ENCODE measurements at regions not wholly inside any gene's neighbourhood (a gene's known extent, or its start where the extent isn't known, plus 50 kb on each side); places are given as distances from the start of the nearest gene placed in this dataset.
"Not testable (repeated sequence)": the region's sequence is repeated elsewhere in the genome, so short reads cannot be mapped to it uniquely, and the experiment has no call there.

GRCh38 chr20:24836041-24836533, 113.0 kb upstream of the CST7 start:
- no peak for DNase-seq (ENCODE audit: low spot score)

- no peak for DNase-seq (ENCODE audit: low spot score)
Observed at GRCh38 chr20:24836661-24837299, 112.3 kb upstream of the CST7 start.

DNA sequence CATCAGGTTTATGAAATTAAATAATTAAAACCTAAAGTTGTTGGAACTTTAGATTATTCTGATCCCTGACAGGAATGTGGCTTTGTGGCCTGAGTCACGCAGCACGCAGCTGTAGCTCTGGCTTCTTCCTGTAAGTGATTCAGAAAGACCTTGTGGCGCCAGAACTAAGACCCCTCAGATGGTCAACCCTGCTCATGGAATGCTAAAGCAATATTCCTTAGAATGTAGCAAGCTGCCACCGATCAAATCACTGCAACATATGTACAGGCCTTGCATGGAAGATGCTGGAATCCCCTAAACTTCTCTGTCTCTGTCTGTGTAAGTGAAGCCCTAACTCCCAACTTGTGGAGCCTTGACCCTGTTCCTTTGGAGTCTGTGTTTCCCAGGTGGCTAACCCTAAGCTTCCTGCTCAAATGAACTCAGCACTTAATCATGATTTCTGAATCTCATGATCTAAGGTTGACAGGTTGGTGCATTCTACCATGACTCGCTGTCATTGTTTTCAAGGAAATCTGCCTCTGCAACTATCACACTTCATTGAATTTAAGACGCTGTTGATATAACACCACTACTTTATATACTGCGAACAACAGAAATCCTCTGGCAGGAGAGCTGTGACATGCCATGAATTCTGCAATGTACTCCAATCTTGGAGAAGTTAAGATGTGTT, 111.2 kb upstream of the CST7 start:
- DNase-seq (ENCODE audit: low spot score): no peak

DNA sequence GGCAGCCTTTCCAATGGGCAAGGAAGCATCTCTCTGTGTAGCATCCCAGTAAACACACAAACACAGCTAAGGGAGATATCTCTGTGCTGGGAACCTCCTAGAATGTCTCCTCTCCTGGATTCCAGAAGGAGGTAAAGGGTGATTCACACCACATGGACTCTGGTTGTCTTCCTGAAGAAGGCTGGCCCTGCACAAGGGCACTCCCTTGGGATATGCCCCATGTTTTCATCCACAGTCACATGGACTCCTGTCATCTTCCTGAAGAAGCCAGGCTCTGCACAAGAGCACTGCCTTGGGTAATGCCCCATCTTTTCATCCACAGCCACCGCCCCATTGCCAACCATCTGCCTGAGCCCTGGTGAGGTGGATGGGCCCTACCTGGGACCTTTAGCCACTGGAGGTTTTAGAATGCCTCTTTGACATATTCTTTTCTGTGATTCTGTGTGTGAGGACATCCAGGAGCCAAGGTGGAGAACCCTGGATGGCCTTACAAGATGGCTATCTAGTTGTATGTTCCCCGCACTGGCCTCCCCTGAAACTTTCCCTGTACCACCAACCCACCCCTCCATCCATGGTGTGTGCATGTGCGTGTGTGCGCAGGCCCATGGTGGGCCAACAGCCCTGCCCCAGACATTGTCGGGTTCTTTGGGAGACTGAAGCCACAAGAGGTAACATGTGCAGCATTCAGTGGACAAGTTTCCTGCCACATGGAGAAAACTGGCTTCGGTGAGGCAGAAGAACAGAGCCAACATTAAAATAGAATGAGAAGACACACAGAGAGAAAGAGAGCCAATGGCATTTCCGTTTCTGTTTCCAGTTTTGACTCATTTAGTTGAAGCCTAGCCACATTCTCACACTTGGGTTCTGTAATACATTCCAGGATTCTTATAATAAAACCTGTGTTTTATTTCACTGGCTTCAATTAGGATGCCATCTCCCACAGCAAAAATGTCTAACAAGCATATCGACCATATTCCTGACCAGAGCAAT, 110.2 kb upstream of the CST7 start:
- DNase-seq (ENCODE audit: low spot score): no peak

- DNase-seq (ENCODE audit: low spot score): no peak
Observed at GRCh38 chr20:24840121-24840713, 108.9 kb upstream of the CST7 start.

DNA sequence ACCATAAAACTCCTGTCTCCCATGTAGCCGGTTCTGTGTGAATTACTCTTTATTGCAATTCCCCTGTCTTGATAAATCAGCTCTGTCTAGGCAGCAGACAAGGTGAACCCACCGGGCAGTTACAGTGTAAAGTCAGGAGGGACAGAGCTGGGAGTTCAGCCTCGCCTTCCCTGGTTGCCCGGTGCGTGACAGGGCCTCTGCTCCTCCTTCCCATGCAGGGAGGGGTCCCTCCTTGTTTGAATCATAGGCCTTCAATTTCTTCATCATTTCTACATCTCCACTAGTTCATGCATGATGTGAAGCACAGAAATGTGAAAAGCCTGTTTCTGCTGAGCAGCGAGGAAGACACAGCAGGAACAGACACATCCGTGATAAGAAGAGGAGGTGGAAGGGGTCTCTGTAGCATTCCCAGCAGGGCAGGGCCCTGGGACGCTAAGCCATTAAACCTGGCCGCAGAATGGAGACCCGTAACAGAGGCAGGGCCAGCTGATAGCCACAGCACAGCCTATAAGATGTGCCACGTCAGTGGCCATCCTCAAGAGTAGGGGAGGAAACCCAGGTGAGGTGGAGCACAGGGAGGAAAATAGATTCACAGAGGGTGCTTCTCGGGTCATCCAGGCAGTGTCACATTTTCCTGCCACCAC, 106.7 kb upstream of the CST7 start:
- no peak for DNase-seq (ENCODE audit: low spot score)

- no peak for DNase-seq (ENCODE audit: low spot score)
Observed at GRCh38 chr20:24842918-24843715, 106.0 kb upstream of the CST7 start.

DNA sequence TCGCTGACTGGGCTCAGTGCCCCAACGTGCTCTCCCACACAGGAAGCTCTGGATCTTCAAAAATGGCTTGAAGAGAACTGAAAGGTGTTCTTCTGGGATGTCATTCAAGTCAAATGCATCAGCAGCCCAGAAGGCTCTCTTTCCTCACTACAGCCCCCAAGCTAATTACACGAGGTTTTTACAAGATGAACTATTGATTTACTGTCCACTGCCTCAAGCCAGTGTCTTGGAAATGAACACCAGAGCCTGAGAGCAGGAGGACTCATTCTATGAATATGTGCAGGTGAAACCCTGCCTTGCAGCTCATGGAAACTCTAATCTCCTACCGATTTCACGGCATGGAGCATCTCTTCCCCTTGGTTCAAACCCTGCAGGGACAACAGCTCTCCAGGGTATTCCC, 98.9 kb upstream of the CST7 start:
- no peak for DNase-seq (ENCODE audit: low spot score)

GRCh38 chr20:24851346-24852019, 97.6 kb upstream of the CST7 start:
- DNase-seq (ENCODE audit: low spot score): no peak

DNA sequence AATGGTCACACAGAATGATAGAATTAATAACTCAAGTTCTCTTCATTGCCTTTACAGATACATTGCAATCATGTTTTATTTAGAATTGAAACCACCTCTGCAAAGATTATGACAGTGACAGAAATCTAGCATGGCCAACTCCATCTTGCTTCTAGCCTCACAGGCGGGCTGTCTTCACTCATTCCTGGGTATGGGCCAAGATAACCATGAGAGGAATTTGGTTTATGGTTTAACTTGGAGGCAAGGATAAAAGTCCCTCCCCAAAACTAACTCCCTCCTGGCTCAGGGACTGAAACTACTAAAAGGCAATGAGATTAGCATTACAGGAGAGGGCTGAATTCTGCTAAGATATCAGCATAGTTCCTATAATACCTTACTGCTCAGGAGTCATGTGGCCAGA, 95.2 kb upstream of the CST7 start:
- no peak for DNase-seq (ENCODE audit: low spot score)

DNA sequence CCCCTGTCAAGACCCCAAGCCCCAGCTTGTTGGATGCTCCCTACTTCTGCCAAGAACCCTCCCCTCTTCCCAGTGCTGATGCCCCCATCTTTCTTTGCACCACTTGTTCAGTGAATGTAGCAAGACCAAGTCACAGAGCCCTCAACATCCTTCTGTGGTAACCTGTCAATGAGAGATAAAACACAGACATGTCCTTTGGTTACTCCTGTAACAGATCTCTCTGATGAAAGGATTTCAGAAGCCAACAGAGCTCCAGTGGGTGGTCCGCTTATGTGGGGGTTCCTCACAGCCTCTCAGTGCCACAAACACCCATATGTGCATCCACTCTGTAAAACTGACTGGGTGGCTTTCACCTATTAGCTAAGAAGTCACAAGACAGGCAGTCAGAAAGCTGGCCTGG, 93.2 kb upstream of the CST7 start:
- no peak for DNase-seq (ENCODE audit: low spot score)

GRCh38 chr20:24858500-24858899, 90.6 kb upstream of the CST7 start:
- DNase-seq (ENCODE audit: low spot score): not testable (repeated sequence)

GRCh38 chr20:24859539-24859938, 89.5 kb upstream of the CST7 start:
- DNase-seq (ENCODE audit: low spot score): no peak

DNA sequence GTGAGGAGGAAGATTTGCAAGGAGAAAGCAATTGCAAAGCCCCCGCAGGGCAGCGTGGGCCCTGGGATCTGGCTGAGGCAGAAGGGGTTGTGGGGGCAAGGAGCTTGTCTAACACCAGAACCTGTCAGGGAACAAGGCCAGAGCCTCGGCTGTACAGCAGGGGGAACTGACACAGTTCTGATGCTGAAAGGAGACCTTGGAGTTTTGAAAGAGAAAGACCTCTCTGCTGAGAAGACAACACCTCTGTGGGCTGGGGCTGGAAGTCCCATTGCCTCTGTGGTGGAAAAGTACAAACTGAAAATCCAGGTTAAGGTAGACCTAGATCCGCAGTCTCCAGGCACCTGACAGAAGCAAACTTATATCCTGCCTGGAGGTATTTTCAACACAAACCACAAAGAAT, 86.9 kb upstream of the CST7 start:
- no peak for DNase-seq (ENCODE audit: low spot score)

DNA sequence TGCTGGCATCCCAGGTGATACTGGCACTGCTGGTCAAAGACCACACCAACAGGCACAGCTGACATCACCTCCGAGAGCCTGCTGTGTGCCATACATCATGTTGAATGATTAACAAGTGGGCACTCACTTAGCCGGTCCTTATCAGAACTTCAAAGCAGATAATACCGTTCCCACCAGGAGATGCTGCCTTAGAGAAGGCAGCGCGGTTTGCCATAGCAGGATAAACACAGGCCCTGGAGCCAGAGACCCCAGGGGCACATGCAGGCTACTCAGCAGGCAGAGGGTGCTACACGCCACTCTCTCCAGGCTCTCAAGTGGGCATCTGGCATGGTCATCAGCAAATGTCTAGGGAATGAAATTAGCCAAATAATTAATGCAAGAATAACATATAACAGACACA, 86.5 kb upstream of the CST7 start:
- DNase-seq (ENCODE audit: low spot score): no peak

GRCh38 chr20:24863356-24863755, 85.7 kb upstream of the CST7 start:
- DNase-seq (ENCODE audit: low spot score): peak; percentile 66

- no peak for DNase-seq (ENCODE audit: low spot score)
Observed at GRCh38 chr20:24866008-24866407, 83.1 kb upstream of the CST7 start.

GRCh38 chr20:24866742-24867141, 82.3 kb upstream of the CST7 start:
- no peak for DNase-seq (ENCODE audit: low spot score)

- no peak for DNase-seq (ENCODE audit: low spot score)
Observed at GRCh38 chr20:24867556-24867955, 81.5 kb upstream of the CST7 start.

GRCh38 chr20:24868396-24868927, 80.6 kb upstream of the CST7 start:
- DNase-seq (ENCODE audit: low spot score): no peak
